IMR-90 (cell line): ENCODE measurements at regions not wholly inside any gene's neighbourhood (a gene's known extent, or its start where the extent isn't known, plus 50 kb on each side); places are given as distances from the start of the nearest gene placed in this dataset.

Source experiments
- ATAC-seq: fragments of 200-7000 bp; cut with Tn5 transposase; 2 replicates; pipeline ENCODE4 v1.9.1; 2020; ENCODE audit warnings: low read depth, mild to moderate bottlenecking, moderate library complexity
- BruUV-seq: library from RNA; stranded (reverse); fragments of 400-500 nt; replicated peaks from 2 replicates; lab custom pipeline; 2021; lab: Mats Ljungman, UMichigan
- CTCF ChIA-PET: fragments of 300-600 bp; formaldehyde crosslinking; extraction: SDS; loops from one replicate; lab custom pipeline; 2021; ENCODE audit warnings: antibody characterized with exemption; lab: Yijun Ruan, JAX
- POLR2A ChIA-PET: fragments of 300-600 bp; sonication (Branson Sonifier 250); formaldehyde crosslinking; loops from one replicate; lab custom pipeline; 2022; ENCODE audit warnings: antibody characterized with exemption; ENCODE audit not compliant: unreplicated experiment; lab: Charles Lee
- DNase-seq: peaks from one replicate; pipeline ENCODE4 v3.0.0; 2013
- H2AFZ ChIP-seq: replicated peaks from 2 replicates; pipeline ENCODE3; 2013; ENCODE audit warnings: low read length, mild to moderate bottlenecking; ENCODE audit not compliant: poor library complexity
- H2AK5ac ChIP-seq: 2 replicates; pipeline ENCODE4 v1.6.1; 2013; ENCODE audit warnings: low read depth, low read length, inconsistent platforms
- H2AK9ac ChIP-seq: replicated peaks from 2 replicates; pipeline ENCODE3; 2013; ENCODE audit warnings: mild to moderate bottlenecking, low read depth, low read length, moderate library complexity; ENCODE audit not compliant: poor library complexity
- H2BK120ac ChIP-seq: 2 replicates; pipeline ENCODE4 v1.6.1; 2013; ENCODE audit warnings: low read depth, low read length, inconsistent platforms
- H2BK15ac ChIP-seq: 3 replicates; pipeline ENCODE4 v1.6.1; 2013; ENCODE audit warnings: low read depth, low read length, inconsistent platforms
- H2BK20ac ChIP-seq: 2 replicates; pipeline ENCODE4 v1.6.1; 2013; ENCODE audit warnings: low read depth, mild to moderate bottlenecking, inconsistent platforms, low read length, moderate library complexity
- H2BK5ac ChIP-seq: 2 replicates; pipeline ENCODE4 v1.6.1; 2013; ENCODE audit warnings: mild to moderate bottlenecking, low read depth, low read length, inconsistent platforms; ENCODE audit not compliant: poor library complexity, severe bottlenecking
- H3K14ac ChIP-seq: replicated peaks from 2 replicates; pipeline ENCODE4 v1.6.1; 2013; ENCODE audit warnings: low read depth, low read length, inconsistent platforms
- H3K18ac ChIP-seq: 2 replicates; pipeline ENCODE4 v1.6.1; 2013; ENCODE audit warnings: low read depth, low read length, control low read depth
- H3K23ac ChIP-seq: 2 replicates; pipeline ENCODE4 v1.6.1; 2013; ENCODE audit warnings: low read depth, low read length, inconsistent platforms
- H3K27ac ChIP-seq: 2 replicates; pipeline ENCODE4 v1.5.1; 2013; ENCODE audit warnings: mild to moderate bottlenecking, control low read depth, low read length; ENCODE audit not compliant: insufficient read depth
- H3K27me3 ChIP-seq: 2 replicates; pipeline ENCODE4 v1.6.1; 2013; ENCODE audit warnings: low read length; ENCODE audit not compliant: control insufficient read depth, insufficient read depth
- H3K36me3 ChIP-seq: 2 replicates; pipeline ENCODE4 v1.6.1; 2013; ENCODE audit warnings: low read length, mixed read lengths; ENCODE audit not compliant: control insufficient read depth, insufficient read depth
- H3K4ac ChIP-seq: 2 replicates; pipeline ENCODE4 v1.6.1; 2013; ENCODE audit warnings: low read depth, low read length, inconsistent platforms
- H3K4me1 ChIP-seq: 2 replicates; pipeline ENCODE4 v1.6.1; 2013; ENCODE audit warnings: low read length, mixed read lengths; ENCODE audit not compliant: control insufficient read depth, insufficient read depth
- H3K4me2 ChIP-seq: 2 replicates; pipeline ENCODE4 v1.6.1; 2013; ENCODE audit warnings: low read depth, mild to moderate bottlenecking, control low read depth, low read length, moderate library complexity
- H3K4me3 ChIP-seq: 2 replicates; pipeline ENCODE4 v1.5.1; 2013; ENCODE audit warnings: low read depth, mild to moderate bottlenecking, control low read depth, low read length, moderate library complexity; ENCODE audit not compliant: insufficient read depth
- H3K56ac ChIP-seq: 2 replicates; pipeline ENCODE4 v1.6.1; 2013; ENCODE audit warnings: low read length, inconsistent platforms; ENCODE audit not compliant: insufficient read depth; ENCODE audit errors: extremely low read depth
- H3K79me1 ChIP-seq, 2 experiments: 2 replicates each; pipeline ENCODE4 v1.6.1; 2013; ENCODE audit warnings: low read length in 2 of 2, inconsistent platforms in 1 of 2, low read depth in 1 of 2
- H3K9ac ChIP-seq: 2 replicates; pipeline ENCODE4 v1.6.1; 2013; ENCODE audit warnings: low read depth, low read length, control low read depth
- H3K9me1 ChIP-seq: 2 replicates; pipeline ENCODE4 v1.6.1; 2013; ENCODE audit warnings: low read length, inconsistent platforms; ENCODE audit not compliant: insufficient read depth
- H3K9me3 ChIP-seq: 2 replicates; pipeline ENCODE4 v1.6.1; 2013; ENCODE audit warnings: low read length; ENCODE audit not compliant: control insufficient read depth, insufficient read depth
- H4K20me1 ChIP-seq: 2 replicates; pipeline ENCODE4 v1.6.1; 2013; ENCODE audit warnings: low read length, inconsistent platforms; ENCODE audit not compliant: insufficient read depth
- H4K5ac ChIP-seq: 2 replicates; pipeline ENCODE4 v1.6.1; 2013; ENCODE audit warnings: mild to moderate bottlenecking, low read depth, low read length, control low read depth
- H4K8ac ChIP-seq, 2 experiments: 2 replicates each; pipeline ENCODE4 v1.6.1; 2013; ENCODE audit warnings: low read depth in 2 of 2, low read length in 2 of 2, control low read depth in 1 of 2, inconsistent platforms in 1 of 2
- H4K91ac ChIP-seq: 2 replicates; pipeline ENCODE4 v1.6.1; 2013; ENCODE audit warnings: low read depth, low read length, inconsistent platforms; ENCODE audit not compliant: insufficient read depth
- BHLHE40 ChIP-seq: fragments of 150-350 bp; IDR thresholded peaks from 2 replicates; pipeline ENCODE4 v1.6.1; 2016; ENCODE audit warnings: mild to moderate bottlenecking, low read depth, low read length
- CEBPB ChIP-seq: IDR thresholded peaks from 2 replicates; pipeline ENCODE4 v1.6.1; 2012; ENCODE audit warnings: low read depth, low read length, improper control_type of control experiment
- FOS ChIP-seq: fragments of 150-350 bp; IDR thresholded peaks from 2 replicates; pipeline ENCODE4 v1.6.1; 2016; ENCODE audit warnings: low read depth, low read length
- MAZ ChIP-seq: IDR thresholded peaks from 2 replicates; pipeline ENCODE4 v1.6.1; 2012; ENCODE audit warnings: low read depth, mild to moderate bottlenecking, low read length, improper control_type of control experiment, moderate library complexity, borderline replicate concordance
- NFE2L2 ChIP-seq: fragments of 150-350 bp; IDR thresholded peaks from 2 replicates; pipeline ENCODE4 v1.6.1; 2016; ENCODE audit warnings: low read depth, mild to moderate bottlenecking, low read length
- POLR2A ChIP-seq: IDR thresholded peaks from 2 replicates; pipeline ENCODE4 v1.6.1; 2012; ENCODE audit warnings: mild to moderate bottlenecking, low read depth, low read length
- RAD21 ChIP-seq: IDR thresholded peaks from 2 replicates; pipeline ENCODE4 v1.6.1; 2012; ENCODE audit warnings: low read length, improper control_type of control experiment
- RCOR1 ChIP-seq: IDR thresholded peaks from 2 replicates; pipeline ENCODE4 v1.6.1; 2012; ENCODE audit warnings: mild to moderate bottlenecking, low read length, improper control_type of control experiment; ENCODE audit not compliant: insufficient replicate concordance
- SMC3 ChIP-seq: fragments of 150-350 bp; IDR thresholded peaks from 2 replicates; pipeline ENCODE4 v1.6.1; 2016; ENCODE audit warnings: low read depth, mild to moderate bottlenecking, antibody characterized with exemption, low read length, moderate library complexity
- WGBS, 2 experiments: methylation state at CpG; one replicate each; pipeline versions ENCODE4 v1.1.5 to v1.1.7; 2013; ENCODE audit warnings: missing lambda C conversion rate in 2 of 2; ENCODE audit not compliant: insufficient read length in 1 of 2; ENCODE audit errors: extremely low coverage in 2 of 2; 5-methylcytosine and 5-hydroxymethylcytosine counted together
- dilution Hi-C: fragments of 300-500 bp; cut with HindIII; formaldehyde crosslinking; loops from one replicate; pipeline ENCODE4 v1.14.3; 2018; ENCODE audit warnings: low sequenced_read_pairs; ENCODE audit not compliant: unreplicated experiment
- in situ Hi-C: fragments of 300-500 bp; cut with MboI; formaldehyde crosslinking; loops from 3 replicates; pipeline ENCODE4 v1.14.3; 2019; ENCODE audit warnings: low sequenced_read_pairs, inconsistent platforms, mixed read lengths
- intact Hi-C: fragments of 100-400 bp; cut with micrococcal nuclease; formaldehyde crosslinking; loops from 2 replicates; pipeline ENCODE4 v1.10.0; 2022
- TF ChIP-seq, protein P1 (sequence below): conservative IDR thresholded peaks from 2 replicates; pipeline ENCODE4 v1.5.1; 2012; ENCODE audit warnings: mild to moderate bottlenecking, low read depth, low read length, improper control_type of control experiment

DNA sequence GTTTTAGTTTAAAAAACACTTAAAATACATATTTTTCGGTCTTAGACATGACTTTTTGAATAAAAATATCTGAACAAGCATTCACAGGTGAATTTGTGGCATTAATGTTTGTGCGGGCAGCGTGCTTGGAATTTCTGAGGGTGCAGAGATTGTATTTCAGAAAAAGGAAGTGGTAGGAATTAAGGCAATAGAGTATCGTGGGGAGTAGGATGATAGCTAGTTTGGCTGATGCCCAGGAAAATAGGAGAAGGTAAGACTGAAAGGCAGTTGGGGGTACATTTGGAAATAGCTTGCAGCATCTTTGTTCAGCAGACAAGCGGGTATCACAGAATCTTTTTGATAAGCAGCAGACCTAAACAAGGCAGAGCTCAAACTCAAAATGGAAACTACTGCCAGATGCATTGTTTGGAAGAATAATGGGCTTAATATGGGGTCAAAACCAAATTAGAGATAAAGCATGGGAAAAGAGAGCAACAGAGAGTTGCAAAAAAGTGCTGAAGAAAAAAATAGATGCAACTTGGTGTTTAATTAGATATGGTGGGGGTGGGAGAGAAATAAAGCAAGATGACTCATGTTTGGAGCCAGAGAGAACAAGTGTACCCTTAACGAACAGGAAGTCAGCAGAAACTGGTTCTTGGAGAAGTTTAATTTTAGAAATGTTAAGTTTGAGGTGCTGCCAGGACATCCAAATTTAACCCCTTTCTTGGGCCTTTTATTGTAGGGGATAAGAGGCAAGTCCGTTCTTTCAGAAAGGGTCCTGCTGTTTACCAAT lies 85.7 kb upstream of the ARRDC3 start:
- in situ Hi-C loops (no loop called here), dilution Hi-C loops (no loop called here)
- no peak for ATAC-seq

More for the DNA sequence above, 85.7 kb upstream of the ARRDC3 start:
- Histone ChIP-seq H3K14ac (no peak overlapping the region), H3K27me3 (no peaks in the 10 kb centered on the region), H3K79me1 (no peaks in the 10 kb centered on the region), H2BK15ac (no peak overlapping the region), H3K23ac (no peak overlapping the region), H3K4ac (no peak overlapping the region), H3K9ac (no peak overlapping the region), H4K91ac (no peak overlapping the region), H4K8ac (no peak overlapping the region), H3K9me1 (no peaks in the 10 kb centered on the region), H2AK9ac (no peak overlapping the region), H4K5ac (no peak overlapping the region), H2BK120ac (no peak overlapping the region), H3K18ac (no peak overlapping the region), H3K36me3 (no peaks in the 10 kb centered on the region), H3K9me3 (no peaks in the 10 kb centered on the region), H3K4me1 (no peaks in the 10 kb centered on the region), H2BK5ac (no peak overlapping the region), H3K4me3 (no peak overlapping the region), H3K56ac (no peak overlapping the region), H4K20me1 (no peaks in the 10 kb centered on the region), H2AFZ (no peak overlapping the region), H2AK5ac (no peak overlapping the region), H3K27ac (no peak overlapping the region), H3K4me2 (no peak overlapping the region), H2BK20ac (no peak overlapping the region)
- no TSS peak for BruUV-seq
- POLR2A ChIA-PET, result no interaction called here
- 69% methylated on average over 5 of the region's 7 CpGs; no CpG with 5 or more reads in 1 of the 2 experiments for WGBS, 2 experiments
- intact Hi-C loops, result no loop called here
- TF ChIP-seq SMC3, result no peak
- TF ChIP-seq RCOR1, result no peak
- TF ChIP-seq CEBPB, result no peak
- TF ChIP-seq, protein P1, sequence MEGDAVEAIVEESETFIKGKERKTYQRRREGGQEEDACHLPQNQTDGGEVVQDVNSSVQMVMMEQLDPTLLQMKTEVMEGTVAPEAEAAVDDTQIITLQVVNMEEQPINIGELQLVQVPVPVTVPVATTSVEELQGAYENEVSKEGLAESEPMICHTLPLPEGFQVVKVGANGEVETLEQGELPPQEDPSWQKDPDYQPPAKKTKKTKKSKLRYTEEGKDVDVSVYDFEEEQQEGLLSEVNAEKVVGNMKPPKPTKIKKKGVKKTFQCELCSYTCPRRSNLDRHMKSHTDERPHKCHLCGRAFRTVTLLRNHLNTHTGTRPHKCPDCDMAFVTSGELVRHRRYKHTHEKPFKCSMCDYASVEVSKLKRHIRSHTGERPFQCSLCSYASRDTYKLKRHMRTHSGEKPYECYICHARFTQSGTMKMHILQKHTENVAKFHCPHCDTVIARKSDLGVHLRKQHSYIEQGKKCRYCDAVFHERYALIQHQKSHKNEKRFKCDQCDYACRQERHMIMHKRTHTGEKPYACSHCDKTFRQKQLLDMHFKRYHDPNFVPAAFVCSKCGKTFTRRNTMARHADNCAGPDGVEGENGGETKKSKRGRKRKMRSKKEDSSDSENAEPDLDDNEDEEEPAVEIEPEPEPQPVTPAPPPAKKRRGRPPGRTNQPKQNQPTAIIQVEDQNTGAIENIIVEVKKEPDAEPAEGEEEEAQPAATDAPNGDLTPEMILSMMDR, result no peak
- no peak for TF ChIP-seq MAZ
- TF ChIP-seq POLR2A, result no peak
- TF ChIP-seq FOS, result no peak
- no peak for TF ChIP-seq NFE2L2
- TF ChIP-seq RAD21, result no peak
- no peak for TF ChIP-seq BHLHE40
- CTCF ChIA-PET, result interaction anchor here (0.5 kb wide), 1 partner anchor 992 kb away, joined by 3 read pairs; no protein-coding TSS in a partner anchor
- DNase-seq, result no peak
